ENCODE measurements at regions not wholly inside any gene's neighbourhood (a gene's known extent, or its start where the extent isn't known, plus 50 kb on each side); places are given as distances from the start of the nearest gene placed in this dataset.
"Not testable (repeated sequence)": the region's sequence is repeated elsewhere in the genome, so short reads cannot be mapped to it uniquely, and the experiment has no call there.

DNA sequence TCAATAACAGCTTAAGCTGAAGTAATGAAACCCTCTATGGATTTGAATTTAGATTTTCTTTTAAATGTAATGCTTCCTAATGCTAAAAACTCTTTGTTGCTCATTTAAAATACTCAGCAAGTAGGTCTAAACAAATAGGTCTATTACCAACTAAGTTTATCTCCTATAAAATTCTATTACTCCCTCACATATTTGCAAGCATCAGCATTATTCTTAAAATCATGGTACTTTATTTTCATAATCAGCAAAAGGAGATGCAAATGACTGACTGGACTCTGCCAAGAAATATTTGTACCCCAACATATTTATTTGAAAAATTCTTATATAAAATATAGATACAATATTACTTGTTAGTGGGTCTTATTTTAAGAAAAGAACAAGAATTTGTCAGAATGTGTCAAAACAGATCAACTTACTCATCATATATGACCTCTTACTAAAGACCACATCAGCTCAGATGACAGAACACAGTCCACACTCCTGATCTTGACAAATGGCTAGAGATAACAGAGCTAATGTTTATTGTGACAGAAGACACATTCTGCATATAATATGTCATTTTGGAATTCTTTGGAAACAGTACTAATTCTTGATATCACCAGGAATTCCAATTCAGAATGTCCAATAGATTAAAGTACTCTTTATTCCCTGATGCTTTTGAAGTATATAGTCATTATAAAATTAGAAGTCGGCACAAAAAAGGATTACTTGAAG, 704.6 kb upstream of the PCDH9 start:
- no peak for DNase-seq (ENCODE audit: low read depth)

DNA sequence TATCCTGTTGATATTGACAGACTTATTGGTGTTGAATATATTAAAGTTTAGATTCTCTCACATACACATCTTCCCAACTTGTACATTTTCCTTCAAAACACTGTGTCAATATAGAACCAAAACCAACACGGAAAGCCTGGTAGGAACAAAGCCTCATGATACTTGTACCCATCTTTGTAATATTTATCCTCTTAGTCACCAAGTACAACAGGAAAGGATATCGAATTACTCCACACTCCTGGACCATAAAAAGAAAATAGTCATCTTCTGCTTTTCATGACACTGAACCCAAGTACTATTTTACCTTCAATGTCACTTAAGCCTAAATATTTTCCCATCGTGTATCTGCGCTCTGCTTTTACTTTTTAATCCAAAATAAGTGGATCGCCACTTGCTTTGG, 702.9 kb upstream of the PCDH9 start:
- peak; percentile 29 for DNase-seq (ENCODE audit: low read depth)

DNA sequence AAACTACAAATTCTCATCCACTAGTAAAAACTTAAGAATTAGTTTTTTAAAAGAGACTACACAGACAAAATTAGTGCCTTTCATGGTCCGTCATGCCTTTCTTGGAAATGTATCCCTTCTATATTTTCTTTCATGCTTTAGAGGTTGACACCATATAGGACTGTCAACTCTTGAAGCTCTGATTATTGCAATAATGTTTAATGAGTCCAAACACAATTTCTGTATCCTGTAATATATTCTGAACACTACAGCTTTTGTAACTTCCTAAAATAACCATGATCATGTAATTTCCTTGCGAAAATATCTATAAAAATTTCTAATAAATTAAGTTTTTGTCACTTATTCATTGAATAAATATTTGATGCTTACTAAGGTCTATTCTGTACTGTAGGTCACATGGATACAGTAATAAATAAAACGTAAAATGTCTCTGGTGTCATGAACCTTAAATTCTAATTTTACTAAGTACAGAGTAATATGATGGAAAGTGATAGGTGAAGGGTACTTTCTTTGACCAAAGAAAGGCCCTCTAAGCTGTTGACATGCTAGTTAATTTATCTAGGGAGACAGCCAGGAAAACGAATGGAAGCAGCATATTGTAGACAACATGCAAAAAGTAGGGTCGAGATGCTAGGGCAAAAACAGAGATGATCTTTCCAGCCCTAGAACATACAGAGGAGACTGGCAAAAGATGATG, 687.3 kb upstream of the PCDH9 start:
- DNase-seq (ENCODE audit: low read depth) = no peak

DNA sequence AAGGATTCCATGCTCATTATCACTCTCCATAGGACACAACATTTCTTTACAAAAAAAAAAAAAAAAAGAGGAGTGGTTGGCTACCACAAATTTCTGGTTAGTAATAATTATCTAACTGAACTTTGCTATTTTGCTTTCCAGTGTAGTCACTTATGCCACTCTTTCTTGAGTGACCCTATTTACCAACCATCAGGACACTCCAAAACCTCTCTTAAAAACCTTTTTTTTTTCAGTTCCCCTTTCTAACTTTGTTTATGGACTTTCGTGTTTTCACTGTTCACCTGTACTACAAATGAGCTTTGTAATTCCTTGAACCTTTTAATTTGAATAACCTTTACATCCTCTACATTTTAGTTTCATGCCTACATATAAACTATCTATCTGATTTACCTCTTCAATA, 686.5 kb upstream of the PCDH9 start:
- DNase-seq (ENCODE audit: low read depth) = no peak

DNA sequence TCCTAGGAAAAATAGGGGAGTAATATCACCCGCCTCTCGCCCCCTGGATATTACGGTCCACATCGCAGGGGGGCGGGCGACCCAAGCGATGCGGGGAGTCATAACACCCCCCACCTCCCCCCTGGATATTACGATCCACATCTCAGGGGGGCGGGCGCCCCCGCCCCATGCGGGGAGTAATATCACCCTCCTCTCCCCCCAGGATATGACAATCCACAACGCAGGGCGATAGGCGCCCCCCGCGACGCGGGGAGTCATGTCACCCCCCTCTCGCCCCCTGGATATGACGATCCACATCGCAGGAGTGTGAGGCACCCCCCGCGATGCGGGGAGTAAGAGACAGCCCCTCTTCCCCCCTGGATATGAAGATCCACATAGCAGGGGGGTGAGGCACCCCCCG, 684.4 kb upstream of the PCDH9 start:
- DNase-seq (ENCODE audit: low read depth) = no peak

DNA sequence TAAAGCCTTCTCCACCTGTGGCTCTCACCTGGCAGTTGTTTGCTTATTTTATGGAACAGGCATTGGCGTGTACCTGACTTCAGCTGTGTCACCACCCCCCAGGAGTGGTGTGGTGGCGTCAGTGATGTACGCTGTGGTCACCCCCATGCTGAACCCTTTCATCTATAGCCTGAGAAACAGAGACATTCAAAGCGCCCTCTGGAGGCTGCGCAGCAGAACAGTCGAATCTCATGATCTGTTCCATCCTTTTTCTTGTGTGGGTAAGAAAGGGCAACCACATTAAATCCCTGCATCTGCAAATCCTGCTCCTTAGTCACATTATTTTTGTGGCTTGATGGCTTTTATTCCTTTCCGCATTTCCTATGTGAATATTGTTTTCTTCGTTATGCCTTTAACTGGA, 672.8 kb upstream of the PCDH9 start:
- not testable (repeated sequence) for DNase-seq (ENCODE audit: low read depth)

DNA sequence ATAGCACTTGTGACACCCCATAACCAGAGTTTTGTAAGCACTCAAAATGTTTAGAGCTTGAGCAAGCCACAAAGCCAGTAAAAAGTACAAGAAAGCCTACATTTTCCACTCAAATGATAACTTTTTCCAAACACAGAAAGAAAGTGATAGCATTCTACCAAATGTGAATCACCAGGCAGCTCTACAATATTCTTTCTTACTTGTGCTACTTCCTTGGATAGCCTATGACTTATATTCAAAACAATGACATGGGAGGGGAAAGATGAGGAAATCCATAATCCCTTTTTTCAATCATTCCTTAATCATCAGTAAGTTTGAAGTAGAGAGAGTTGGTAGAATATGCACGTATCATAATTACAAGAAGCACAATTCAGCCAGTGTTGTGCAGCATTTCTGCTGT, 650.8 kb upstream of the PCDH9 start:
- DNase-seq (ENCODE audit: low read depth) = peak; percentile 67

DNA sequence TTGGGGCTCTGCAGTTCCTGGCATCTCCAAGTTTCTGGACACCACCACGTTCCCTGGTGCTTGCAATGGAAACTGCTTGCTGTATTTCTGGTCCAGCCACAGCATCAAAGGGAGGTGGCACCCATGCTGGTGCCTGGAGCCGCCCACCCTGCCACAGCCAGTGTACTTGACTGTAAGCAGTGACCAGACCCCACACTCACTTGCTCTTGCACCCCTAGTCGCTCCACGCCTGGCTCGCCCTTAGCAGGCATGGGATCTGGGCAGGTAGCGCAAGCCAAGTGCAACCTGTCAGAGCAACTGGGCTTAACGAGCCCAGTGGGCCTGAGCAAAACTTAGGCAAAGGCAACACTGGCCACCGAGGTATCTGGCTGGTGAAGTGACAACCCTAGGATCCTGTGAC, 648.2 kb upstream of the PCDH9 start:
- no peak for DNase-seq (ENCODE audit: low read depth)

DNA sequence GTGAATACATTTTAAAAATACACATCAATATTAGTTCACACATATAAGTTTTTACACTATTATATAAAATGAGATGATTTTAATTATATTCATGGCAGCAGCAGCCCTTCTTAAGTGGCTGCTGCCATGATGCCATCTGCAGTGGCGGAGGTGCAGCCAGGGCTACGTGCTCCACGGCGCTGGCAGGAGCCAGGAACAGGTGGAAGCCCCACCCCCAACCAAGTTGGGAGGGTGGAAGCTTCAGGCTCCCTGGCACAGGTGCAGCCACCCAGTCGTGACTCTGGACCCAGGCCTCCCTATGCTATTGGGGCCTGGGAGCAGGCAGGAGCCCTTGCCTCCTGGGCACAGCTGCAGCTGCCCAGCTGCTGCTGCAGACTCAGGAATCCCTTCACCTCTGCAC, 646.9 kb upstream of the PCDH9 start:
- DNase-seq (ENCODE audit: low read depth) = no peak

DNA sequence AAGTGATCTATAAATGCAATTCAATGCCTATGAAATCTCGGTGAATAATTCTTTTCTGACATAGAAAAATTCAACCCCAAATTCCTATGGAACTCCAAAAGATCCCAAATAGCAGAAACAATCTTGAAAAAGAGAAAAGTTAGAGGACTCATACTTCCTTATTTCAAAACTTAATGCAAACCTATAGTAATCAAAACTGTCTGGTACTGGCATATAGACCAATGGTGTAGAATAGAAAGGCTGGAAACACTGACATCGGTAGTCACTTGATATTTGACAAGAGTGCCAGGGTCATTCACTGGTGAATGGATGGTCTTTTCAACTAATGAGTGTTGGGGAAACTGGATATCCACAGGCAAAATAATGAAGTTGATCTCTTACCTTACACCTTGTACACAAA, 637.1 kb upstream of the PCDH9 start:
- DNase-seq (ENCODE audit: low read depth) = no peak

DNA sequence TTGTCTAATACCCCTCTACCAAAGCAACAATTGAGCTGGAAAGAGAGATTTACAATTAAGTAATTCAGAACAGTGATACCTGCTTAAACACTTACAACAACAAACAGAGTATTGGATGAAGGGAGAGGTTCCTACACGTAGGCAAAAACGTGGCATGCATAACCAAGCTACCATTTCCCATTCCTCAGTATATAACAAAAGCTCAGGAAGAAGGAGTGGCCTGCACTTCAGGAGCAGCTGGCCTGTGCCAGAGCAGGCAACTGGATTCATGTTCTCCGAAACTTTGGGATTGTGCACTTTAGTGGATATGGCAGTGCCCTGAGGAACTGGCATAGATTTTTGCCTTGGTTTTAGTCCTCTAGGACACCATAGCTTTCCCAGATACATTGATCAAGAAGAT, 630.2 kb upstream of the PCDH9 start:
- DNase-seq (ENCODE audit: low read depth) = no peak

DNA sequence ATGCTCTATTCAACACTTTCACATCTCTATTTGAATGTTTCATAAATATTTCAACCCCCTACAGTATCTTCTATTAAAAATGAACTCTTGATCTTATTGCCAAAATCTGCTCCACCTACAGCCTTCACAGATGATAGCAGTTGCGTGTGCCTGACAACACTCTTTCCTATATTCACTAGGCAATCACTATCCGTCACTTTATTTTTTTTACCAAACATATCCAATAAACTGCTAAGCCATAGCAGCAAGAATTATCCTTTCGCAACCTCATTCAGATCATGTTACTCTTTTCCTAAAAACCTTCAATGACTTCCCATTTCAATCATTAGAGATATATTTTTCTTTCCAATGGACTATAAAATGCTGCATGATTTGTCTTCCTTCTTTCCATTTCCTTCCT, 629.8 kb upstream of the PCDH9 start:
- DNase-seq (ENCODE audit: low read depth) = no peak

DNA sequence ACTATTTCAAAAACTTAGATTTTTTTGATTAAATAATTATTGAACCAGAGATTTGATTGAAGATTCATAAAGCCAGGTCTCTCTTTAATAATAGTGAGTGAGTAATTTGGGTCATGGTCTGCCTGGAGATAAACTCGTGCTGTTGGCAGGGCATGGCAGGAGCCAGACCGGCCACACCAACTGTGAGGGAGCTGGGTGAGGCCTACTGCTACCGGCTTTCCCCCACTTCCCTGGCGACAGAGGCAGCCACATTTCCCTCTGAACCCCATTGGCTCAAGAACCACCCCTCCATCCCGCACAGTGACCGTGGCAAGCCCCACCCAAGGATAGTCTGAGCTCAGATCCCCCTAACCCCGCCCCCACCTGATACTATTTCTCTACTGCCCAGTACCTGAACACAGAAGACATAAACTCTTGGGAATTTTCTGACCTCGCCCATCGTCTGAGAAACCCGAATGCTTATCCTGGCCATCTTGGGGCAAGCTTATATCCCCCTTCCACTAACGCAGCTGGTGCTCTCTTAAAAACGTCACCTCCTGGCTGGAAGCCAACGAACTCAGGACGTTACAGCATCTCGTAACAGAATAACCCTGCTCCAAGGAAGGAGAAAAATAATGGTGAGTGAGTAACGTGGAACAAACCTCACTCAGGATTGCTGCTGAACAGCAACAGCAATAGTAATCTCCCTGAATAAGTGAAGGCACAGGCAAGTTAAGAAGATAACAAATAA, 627.6 kb upstream of the PCDH9 start:
- DNase-seq (ENCODE audit: low read depth) = no peak

DNA sequence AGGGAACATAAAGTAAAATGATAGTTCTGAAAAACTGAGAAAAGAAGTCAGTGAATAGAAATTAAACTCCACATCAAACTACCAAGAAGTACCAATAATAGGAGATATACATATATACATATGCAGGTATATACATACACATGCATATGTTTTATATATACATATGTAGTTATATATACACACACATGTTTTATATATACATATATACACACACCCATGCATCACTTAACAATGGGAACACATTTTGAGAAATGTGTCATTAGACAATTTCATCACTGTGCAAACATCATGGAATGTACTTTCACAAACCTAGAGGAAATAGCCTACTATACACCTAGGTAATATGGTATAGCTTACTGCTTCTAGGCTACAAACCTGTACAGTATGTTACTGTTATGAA, 626.8 kb upstream of the PCDH9 start:
- no peak for DNase-seq (ENCODE audit: low read depth)

DNA sequence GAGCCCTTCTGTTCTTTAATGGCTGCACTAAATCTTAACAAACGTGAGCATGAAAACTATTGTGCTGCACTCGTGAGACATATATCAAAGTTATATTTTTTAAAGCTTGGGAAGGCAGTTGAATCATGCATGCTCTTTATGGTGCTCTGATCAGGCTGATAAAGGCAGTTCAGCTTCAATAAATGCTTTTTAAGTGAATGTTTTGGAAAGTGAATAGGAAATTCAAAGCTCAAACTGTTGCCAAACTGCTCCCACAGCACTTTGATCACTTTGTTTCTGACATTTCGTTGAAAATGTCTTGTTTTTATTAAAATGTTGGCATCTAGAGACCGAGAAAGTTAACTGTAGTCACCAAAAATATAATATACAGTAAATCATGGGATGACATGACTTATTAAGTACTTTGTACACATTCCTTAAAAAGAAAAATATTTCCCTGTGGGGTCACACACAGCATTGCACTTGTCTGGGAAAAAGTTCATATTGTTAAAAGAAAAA, 625.7 kb upstream of the PCDH9 start:
- no peak for DNase-seq (ENCODE audit: low read depth)

DNA sequence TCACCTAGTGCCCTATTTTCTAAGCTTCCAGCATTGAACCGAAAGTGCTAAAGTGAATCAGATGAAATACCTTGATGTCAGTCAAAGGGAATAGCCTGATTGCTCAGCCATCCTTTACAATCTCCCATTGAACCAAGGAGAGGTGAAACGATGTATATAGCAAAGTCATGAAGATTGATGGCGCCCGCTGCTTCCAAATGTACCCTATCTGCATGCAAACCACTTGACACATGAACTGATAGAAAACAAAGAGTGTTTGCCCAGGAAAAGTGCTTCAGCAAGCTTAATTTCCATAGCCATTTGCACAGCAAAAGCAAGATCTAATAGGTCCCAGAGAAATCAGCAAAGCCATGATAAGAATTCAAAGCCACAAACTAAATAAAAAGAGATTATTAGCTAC, 624.9 kb upstream of the PCDH9 start:
- no peak for DNase-seq (ENCODE audit: low read depth)

DNA sequence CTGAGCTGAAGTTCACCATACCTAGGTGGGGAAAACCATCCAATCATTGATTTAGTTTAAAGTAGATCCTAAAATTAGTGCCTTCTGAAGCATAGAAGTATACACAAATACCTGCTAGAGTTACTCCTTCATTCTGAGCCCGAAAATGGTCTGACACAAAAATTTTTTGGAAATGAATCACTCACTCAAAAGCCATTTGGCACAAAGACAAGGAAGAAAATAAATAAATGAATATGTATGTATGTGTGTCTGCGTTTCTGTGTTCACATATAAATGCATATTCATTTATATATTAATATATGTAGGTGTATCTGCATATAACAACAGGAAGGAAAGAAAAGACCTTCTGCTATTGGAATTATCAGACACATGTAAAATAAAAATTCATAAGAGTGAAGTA, 614.4 kb upstream of the PCDH9 start:
- peak; percentile 59 for DNase-seq (ENCODE audit: low read depth)

DNA sequence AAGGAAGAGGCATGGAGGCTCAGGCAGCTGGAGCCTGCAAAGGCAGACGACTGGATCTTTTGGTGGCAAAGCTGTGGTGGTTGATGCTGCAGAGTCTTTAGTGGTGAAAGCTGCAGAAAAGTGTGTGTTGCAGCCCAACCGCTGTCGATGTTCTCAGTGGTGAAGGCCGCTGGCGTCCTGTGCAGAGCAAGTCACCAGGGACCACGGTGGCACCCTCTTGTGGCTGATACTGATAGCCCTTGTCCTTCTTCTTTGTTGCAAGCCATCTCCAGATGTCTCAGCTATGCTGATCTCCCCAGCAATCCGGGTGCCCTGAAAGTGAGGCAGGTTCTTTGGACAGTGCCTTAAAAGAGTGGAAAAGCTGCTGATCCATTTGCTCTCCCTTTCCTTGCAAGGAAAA, 610.9 kb upstream of the PCDH9 start:
- no peak for DNase-seq (ENCODE audit: low read depth)

DNA sequence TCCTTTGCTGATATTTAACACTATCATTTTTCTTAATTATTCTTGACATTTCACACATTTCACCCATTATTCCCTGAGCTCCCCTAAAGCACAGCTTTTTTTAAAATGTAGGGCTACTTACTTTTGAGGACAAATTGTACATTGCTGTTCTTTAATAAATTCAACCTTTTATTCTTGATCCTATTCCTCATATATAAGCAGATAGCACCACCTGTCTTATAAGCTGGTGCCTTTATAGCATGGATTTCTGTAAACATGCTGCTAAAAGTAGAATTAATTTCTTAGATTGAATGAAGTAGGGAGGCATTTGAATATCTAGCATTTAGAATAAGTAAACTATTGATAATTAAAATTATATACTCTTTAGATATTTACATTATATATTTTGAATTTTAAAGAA, 603.4 kb upstream of the PCDH9 start:
- no peak for DNase-seq (ENCODE audit: low read depth)

DNA sequence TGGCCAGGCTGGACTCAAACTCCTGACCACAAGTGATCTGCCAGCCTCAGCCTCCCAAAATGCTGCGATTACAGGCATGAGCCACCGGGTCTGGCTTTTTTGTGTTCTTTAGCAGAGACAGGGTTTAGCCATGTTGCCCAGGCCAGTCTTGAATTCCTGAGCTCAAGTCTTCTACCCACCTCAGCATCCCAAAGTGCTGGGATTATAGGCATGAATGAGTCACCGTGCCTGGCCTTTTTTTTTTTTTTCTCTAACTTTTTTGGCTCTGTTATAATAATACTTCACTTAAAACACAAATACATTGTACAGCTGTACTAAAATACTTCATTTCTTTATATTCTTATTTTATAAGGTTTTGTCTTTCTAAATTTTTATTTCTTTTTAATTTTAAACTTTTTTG, 599.5 kb upstream of the PCDH9 start:
- DNase-seq (ENCODE audit: low read depth) = no peak

DNA sequence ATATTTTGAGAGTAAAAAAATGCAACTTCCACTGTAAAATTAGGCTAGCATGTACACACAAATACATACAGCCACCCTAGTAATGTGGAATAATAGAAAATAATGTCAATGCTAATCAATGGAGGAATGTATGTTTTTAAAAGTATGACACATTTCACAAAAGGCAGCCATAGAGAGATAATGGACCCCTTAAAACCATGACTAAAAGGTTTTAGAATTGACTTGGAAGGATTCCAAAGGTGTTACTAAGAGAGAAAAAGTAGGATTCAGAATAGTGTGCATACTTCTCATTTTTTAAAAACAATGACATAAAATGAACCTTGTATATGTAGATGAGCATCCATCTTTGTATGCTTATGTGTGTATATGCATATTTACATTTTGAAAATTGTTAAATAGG, 597.9 kb upstream of the PCDH9 start:
- peak; percentile 48 for DNase-seq (ENCODE audit: low read depth)

DNA sequence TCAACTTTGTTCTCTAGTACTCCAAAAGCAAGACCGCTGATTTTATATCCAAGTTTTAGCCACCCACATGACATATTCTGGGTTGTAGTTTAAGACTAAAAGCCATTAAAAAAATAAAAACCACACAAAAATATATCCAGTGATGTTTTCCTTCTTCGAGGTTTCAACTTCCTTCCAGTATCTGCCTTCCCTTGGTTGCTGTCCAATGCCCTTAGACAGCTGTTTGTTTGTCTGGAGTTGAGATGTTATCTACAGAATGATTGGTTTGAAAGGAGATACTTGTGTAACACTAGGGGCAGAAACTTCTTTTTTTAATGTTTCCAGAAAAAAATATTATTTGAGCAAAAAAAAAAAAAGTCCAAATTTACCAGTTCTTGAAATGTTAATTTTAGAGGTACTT, 591.5 kb upstream of the PCDH9 start:
- no peak for DNase-seq (ENCODE audit: low read depth)

DNA sequence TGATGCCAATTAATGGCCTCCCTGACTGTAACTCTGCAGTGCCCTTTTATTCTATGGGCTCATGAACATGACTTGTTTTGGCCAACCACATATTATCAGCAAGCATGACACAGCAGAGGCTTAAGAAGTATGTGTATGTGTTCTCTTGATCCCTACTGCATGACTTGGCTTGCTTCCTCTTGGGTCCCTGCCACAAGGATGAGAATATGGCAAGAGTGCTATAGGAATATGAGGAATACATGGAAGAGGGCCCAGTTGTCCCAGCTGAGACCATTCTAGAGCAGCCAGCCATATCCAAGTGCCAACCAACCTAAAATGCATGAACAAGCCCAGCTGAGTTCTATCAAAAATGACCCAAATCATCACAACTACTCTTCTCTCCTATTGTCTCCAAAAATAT, 576.7 kb upstream of the PCDH9 start:
- DNase-seq (ENCODE audit: low read depth) = no peak
